Suprapubic skin (tissue), 3 donors: ENCODE measurements at regions not wholly inside any gene's neighbourhood (a gene's known extent, or its start where the extent isn't known, plus 50 kb on each side); places are given as distances from the start of the nearest gene placed in this dataset.

ENCODE experiments used
- CTCF ChIP-seq, 2 donors: fragments of 200-600 bp in 1 of 2; fragments of 450-650 bp in 1 of 2; sonication (generic) in 1 of 2; IDR thresholded peaks; one replicate each; pipeline ENCODE4 v1.5.1; 2016 to 2019; ENCODE audit warnings: antibody characterized with exemption in 2 of 2, mild to moderate bottlenecking in 1 of 2, moderate library complexity in 1 of 2
- POLR2A ChIP-seq, 2 donors: fragments of 450-650 bp; IDR thresholded peaks; one replicate each; pipeline ENCODE4 v1.6.1; 2017; ENCODE audit warnings: antibody characterized with exemption in 2 of 2, mild to moderate bottlenecking in 2 of 2, moderate library complexity in 2 of 2

- no peak for TF ChIP-seq CTCF (IDR thresholded peaks at IDR 0.05)
- no peak for TF ChIP-seq POLR2A (IDR thresholded peaks at IDR 0.05)
Measured at GRCh38 chr1:239282411-239282810, 104.0 kb upstream of the CHRM3 start.
